Panc1 (cell line): ENCODE measurements at regions not wholly inside any gene's neighbourhood (a gene's known extent, or its start where the extent isn't known, plus 50 kb on each side); places are given as distances from the start of the nearest gene placed in this dataset.

Experiments
- ATAC-seq: fragments of 200-7000 bp; cut with Tn5 transposase; 2 replicates; pipeline ENCODE4 v1.9.1; 2020; ENCODE audit warnings: mild to moderate bottlenecking, moderate library complexity
- BruUV-seq: library from RNA; stranded (reverse); fragments of 400-500 nt; replicated peaks from 2 replicates; lab custom pipeline; 2021; lab: Mats Ljungman, UMichigan
- CTCF ChIA-PET: fragments of 300-600 bp; sonication (Branson Sonifier 250); formaldehyde crosslinking; loops from one replicate; lab custom pipeline; 2022; ENCODE audit warnings: antibody characterized with exemption; lab: Charles Lee
- POLR2A ChIA-PET: fragments of 300-600 bp; sonication (Branson Sonifier 250); formaldehyde crosslinking; loops from one replicate; lab custom pipeline; 2022; ENCODE audit warnings: antibody characterized with exemption; lab: Charles Lee
- DNase-seq: peaks from one replicate; pipeline ENCODE4 v3.0.0-alpha.2; 2010; ENCODE audit warnings: low read depth, low spot score
- H3K27ac ChIP-seq: 2 replicates; pipeline ENCODE4 v1.5.1; 2011; ENCODE audit warnings: mild to moderate bottlenecking, low read length, inconsistent platforms
- H3K27me3 ChIP-seq: fragments of 200-500 bp; sonication (Bioruptor generic); 2 replicates; pipeline ENCODE4 v1.6.0; 2014; ENCODE audit warnings: low read length, inconsistent platforms; ENCODE audit not compliant: control insufficient read depth, insufficient read depth
- H3K36me3 ChIP-seq: fragments of 200-500 bp; sonication (Bioruptor generic); 2 replicates; pipeline ENCODE4 v1.5.1; 2014; ENCODE audit warnings: inconsistent platforms, mild to moderate bottlenecking, low read length, moderate library complexity; ENCODE audit not compliant: control insufficient read depth, insufficient read depth
- H3K4me1 ChIP-seq: 2 replicates; pipeline ENCODE4 v1.5.1; 2011; ENCODE audit warnings: inconsistent platforms, mild to moderate bottlenecking, low read length, moderate library complexity; ENCODE audit not compliant: control insufficient read depth, insufficient read depth
- H3K4me3 ChIP-seq, 2 experiments: 2 replicates each; pipeline ENCODE4 v1.5.1; 2011 to 2012; ENCODE audit warnings: low read depth in 2 of 2, low read length in 2 of 2, mild to moderate bottlenecking in 2 of 2, inconsistent platforms in 1 of 2, moderate library complexity in 1 of 2
- H3K9me3 ChIP-seq: fragments of 200-500 bp; sonication (Bioruptor generic); 2 replicates; pipeline ENCODE4 v1.5.1; 2014; ENCODE audit warnings: low read depth, mild to moderate bottlenecking, inconsistent platforms, low read length, moderate library complexity; ENCODE audit not compliant: control insufficient read depth, insufficient read depth
- POLR2AphosphoS5 ChIP-seq: IDR thresholded peaks from 2 replicates; pipeline ENCODE4 v1.6.1; 2012; ENCODE audit warnings: mild to moderate bottlenecking, low read depth, low read length, moderate library complexity
- REST ChIP-seq, 2 experiments: IDR thresholded peaks; 2 replicates each; pipeline ENCODE4 v1.6.1; 2011 to 2012; ENCODE audit warnings: low read depth in 2 of 2, control low read depth in 1 of 2, low read length in 1 of 2, mild to moderate bottlenecking in 1 of 2, moderate library complexity in 1 of 2; ENCODE audit not compliant: insufficient read depth in 1 of 2
- SIN3A ChIP-seq: IDR thresholded peaks from 2 replicates; pipeline ENCODE4 v1.6.1; 2012; ENCODE audit warnings: low read depth, mild to moderate bottlenecking, low read length, moderate library complexity, borderline replicate concordance; ENCODE audit not compliant: insufficient read depth
- TCF7L2 ChIP-seq: IDR thresholded peaks from 2 replicates; pipeline ENCODE4 v1.6.1; 2011; ENCODE audit warnings: mild to moderate bottlenecking, low read depth, low read length, inconsistent platforms
- in situ Hi-C: cut with HindIII; loops from 2 replicates; pipeline ENCODE4 v1.10.0; 2016; ENCODE audit warnings: low sequenced_read_pairs, low pct_unique_long_range_greater_than_20kb
- intact Hi-C: fragments of 100-400 bp; cut with micrococcal nuclease; formaldehyde crosslinking; loops from one replicate; pipeline ENCODE4 v1.10.0; 2022; ENCODE audit not compliant: unreplicated experiment
- TF ChIP-seq, protein P1 (sequence below): fragments of 450-650 bp; IDR thresholded peaks from 2 replicates; pipeline ENCODE4 v1.5.1; 2017; ENCODE audit warnings: mild to moderate bottlenecking

GRCh38 chrX:531611-531936, 99.0 kb upstream of the SHOX start:
- Histone ChIP-seq H3K27ac (no peak overlapping the region), H3K4me1 (no peaks in the 10 kb centered on the region), H3K27me3 (no peaks in the 10 kb centered on the region), H3K36me3 (no peaks in the 10 kb centered on the region), H3K4me3 (no peak overlapping the region), H3K9me3 (no peaks in the 10 kb centered on the region)
- no TSS peak for BruUV-seq
- DNase-seq = no peak
- ATAC-seq = no peak
- TF ChIP-seq REST (IDR thresholded peaks at IDR 0.05; ENCODE audit: insufficient read depth in 1 of 2, low read depth in 2 of 2, low read length in 1 of 2) = no peak
- no peak for TF ChIP-seq POLR2AphosphoS5
- TF ChIP-seq, protein P1, sequence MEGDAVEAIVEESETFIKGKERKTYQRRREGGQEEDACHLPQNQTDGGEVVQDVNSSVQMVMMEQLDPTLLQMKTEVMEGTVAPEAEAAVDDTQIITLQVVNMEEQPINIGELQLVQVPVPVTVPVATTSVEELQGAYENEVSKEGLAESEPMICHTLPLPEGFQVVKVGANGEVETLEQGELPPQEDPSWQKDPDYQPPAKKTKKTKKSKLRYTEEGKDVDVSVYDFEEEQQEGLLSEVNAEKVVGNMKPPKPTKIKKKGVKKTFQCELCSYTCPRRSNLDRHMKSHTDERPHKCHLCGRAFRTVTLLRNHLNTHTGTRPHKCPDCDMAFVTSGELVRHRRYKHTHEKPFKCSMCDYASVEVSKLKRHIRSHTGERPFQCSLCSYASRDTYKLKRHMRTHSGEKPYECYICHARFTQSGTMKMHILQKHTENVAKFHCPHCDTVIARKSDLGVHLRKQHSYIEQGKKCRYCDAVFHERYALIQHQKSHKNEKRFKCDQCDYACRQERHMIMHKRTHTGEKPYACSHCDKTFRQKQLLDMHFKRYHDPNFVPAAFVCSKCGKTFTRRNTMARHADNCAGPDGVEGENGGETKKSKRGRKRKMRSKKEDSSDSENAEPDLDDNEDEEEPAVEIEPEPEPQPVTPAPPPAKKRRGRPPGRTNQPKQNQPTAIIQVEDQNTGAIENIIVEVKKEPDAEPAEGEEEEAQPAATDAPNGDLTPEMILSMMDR = no peak
- TF ChIP-seq SIN3A = no peak
- no peak for TF ChIP-seq TCF7L2
- ChIA-PET POLR2A (no interaction called here), CTCF (no interaction called here)
- intact Hi-C loops (no loop called here), in situ Hi-C loops (no loop called here)

GRCh38 chrX:534804-535203, 95.8 kb upstream of the SHOX start:
- DNase-seq (no peak), ATAC-seq (no peak)
- intact Hi-C loops = no loop called here
- POLR2A ChIA-PET = no interaction called here
- no peaks in the 10 kb centered on the region for H3K36me3 ChIP-seq
- BruUV-seq = no TSS peak
- TF ChIP-seq POLR2AphosphoS5 (no peak), TCF7L2 (no peak), SIN3A (no peak)
- H3K4me3 ChIP-seq = no peak overlapping the region
- H3K27me3 ChIP-seq = no peaks in the 10 kb centered on the region
- in situ Hi-C loops = no loop called here
- no peaks in the 10 kb centered on the region for H3K4me1 ChIP-seq
- CTCF ChIA-PET = no interaction called here
- H3K27ac ChIP-seq = no peak overlapping the region
- no peaks in the 10 kb centered on the region for H3K9me3 ChIP-seq

DNA sequence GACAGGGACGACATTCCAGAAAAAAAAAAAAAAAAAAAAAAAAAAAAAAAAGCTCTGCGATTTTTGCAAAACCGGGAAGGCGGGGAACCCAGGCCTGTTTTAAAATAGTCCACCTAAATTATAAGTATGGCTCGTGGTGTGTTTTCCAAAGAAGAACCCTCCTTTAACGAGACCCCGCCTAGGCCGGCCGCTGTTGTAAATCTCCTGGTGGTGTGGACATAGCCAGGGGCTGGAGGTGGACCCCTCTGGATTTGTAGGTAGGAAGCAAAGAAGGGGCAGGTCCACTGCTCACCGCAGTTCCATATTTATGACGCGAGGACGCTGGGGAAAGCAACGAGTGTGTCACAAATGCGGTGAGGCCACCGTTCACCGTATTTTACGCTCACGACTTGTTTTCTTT, 94.0 kb upstream of the SHOX start:
- POLR2A ChIA-PET = no interaction called here
- BruUV-seq = no TSS peak
- H3K9me3 ChIP-seq = no peaks in the 10 kb centered on the region

More for the DNA sequence above, 94.0 kb upstream of the SHOX start:
- intact Hi-C loops (no loop called here), in situ Hi-C loops (no loop called here)
- TF ChIP-seq REST (IDR thresholded peaks at IDR 0.05; ENCODE audit: insufficient read depth in 1 of 2, low read depth in 2 of 2, low read length in 1 of 2) = no peak
- TF ChIP-seq SIN3A = no peak
- no peak for TF ChIP-seq TCF7L2
- no peak for TF ChIP-seq POLR2AphosphoS5
- TF ChIP-seq, protein P1 = no peak
- ATAC-seq (no peak), DNase-seq (no peak)
- CTCF ChIA-PET = no interaction called here
- H3K27me3 ChIP-seq = no peaks in the 10 kb centered on the region
- H3K4me3 ChIP-seq = no peak overlapping the region
- no peaks in the 10 kb centered on the region for H3K36me3 ChIP-seq
- H3K27ac ChIP-seq = no peak overlapping the region
- H3K4me1 ChIP-seq = no peaks in the 10 kb centered on the region
